Panc1 (cell line): ENCODE measurements at regions not wholly inside any gene's neighbourhood (a gene's known extent, or its start where the extent isn't known, plus 50 kb on each side); places are given as distances from the start of the nearest gene placed in this dataset.

Experiments
- CTCF ChIP-seq: fragments of 450-650 bp; IDR thresholded peaks from 2 replicates; pipeline ENCODE4 v1.5.1; 2017; ENCODE audit warnings: mild to moderate bottlenecking
- POLR2AphosphoS5 ChIP-seq: IDR thresholded peaks from 2 replicates; pipeline ENCODE4 v1.6.1; 2012; ENCODE audit warnings: mild to moderate bottlenecking, low read depth, low read length, moderate library complexity
- TCF7L2 ChIP-seq: IDR thresholded peaks from 2 replicates; pipeline ENCODE4 v1.6.1; 2011; ENCODE audit warnings: mild to moderate bottlenecking, low read depth, low read length, inconsistent platforms

GRCh38 chr5:30918171-30918570 is 275.3 kb upstream of the CDH6 start:
- TF ChIP-seq CTCF (no peak), POLR2AphosphoS5 (no peak), TCF7L2 (no peak)
